ENCODE measurements at regions not wholly inside any gene's neighbourhood (a gene's known extent, or its start where the extent isn't known, plus 50 kb on each side); places are given as distances from the start of the nearest gene placed in this dataset.

GRCh38 chr7:83305027-83305426 lies 142.3 kb upstream of the PCLO start:
- TF ChIP-seq CTCF (conservative IDR thresholded peaks at IDR 0.05; ENCODE audit: low read length) (no peak), EZH2phosphoT487 (IDR thresholded peaks at IDR 0.05; ENCODE audit: borderline replicate concordance) (no peak)
